NCI-H82 (cell line): ENCODE measurements at regions not wholly inside any gene's neighbourhood (a gene's known extent, or its start where the extent isn't known, plus 50 kb on each side); places are given as distances from the start of the nearest gene placed in this dataset.

Source experiments
- DNase-seq: peaks from one replicate; lab custom pipeline; 2025; lab: John Stamatoyannopoulos, UW

DNA sequence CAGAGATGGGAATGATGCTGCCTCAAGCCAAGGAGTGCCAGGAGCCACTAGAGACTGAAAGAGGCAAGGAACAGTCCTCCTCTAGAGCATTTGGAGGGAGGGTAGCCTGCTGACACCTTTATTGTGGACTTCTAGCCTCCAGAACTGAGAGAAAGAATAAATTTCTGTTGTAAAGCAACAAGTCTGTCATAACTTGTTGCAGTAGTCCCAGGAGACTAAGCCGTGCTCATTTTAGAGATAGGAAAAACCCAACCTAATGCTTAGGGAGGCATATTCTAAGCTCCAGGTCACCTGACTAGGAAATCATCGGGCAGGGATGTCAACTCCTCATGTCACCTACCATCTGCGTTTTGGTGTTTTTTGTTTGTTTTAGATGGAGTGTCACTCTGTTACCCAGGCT, 345.4 kb upstream of the EEF2KMT start:
- no peak for DNase-seq

DNA sequence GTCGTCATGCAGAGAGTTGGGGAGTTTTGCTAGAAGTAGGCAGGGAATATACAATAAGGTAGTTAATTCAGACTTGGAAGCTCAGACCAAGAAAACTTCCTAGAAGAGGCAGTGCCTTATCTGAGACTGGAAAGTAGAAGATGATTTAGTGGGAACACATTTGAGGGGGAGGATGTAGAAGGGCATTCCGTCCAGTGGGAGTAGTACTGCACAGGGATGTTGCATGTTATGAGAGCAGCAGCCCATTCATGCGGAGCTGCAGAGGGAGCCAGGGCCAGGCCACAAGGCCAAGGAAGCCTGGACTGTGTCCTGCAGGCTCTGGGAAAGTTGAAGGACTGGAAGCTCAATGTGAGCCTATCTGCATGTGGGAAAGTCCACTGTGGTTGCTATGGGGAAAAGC, 344.5 kb upstream of the EEF2KMT start:
- no peak for DNase-seq

DNA sequence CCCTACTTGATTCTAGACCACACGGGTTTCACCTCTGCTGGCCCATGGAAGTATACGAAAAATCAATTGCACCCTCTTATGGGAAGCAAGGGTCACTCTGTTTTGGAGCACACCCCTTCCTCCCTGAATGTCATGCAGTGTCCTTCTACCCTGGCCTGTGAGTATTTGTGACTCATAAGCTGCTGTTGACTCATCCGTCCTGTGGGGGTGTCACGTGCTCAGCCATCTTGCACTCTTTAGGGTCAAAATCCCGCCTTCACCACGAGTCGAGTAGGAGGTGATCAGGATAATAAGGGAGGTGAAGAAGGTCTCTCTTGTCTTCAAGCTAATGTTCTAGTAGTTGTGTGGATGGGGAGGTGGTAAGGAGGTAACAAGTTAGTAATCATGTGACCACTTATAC, 341.0 kb upstream of the EEF2KMT start:
- DNase-seq: no peak

DNA sequence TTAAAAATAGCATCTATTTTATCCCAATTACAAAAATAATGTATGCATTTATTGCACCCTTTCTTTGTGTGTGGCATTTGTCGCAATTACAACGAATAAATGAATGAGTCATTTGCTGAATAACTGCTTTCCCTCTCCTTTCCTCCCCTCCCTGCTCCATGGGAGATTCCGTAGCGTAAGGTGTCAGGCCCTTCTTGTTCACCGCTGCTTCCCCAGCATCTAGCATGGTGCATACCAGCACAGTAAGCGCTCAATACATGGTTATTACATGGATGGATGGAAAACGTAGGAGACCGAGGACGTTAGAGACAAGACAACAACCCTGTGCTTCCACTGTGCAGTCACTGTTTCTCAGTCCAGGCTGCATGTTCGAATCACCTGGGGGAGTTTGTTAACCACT, 336.0 kb upstream of the EEF2KMT start:
- DNase-seq: no peak

DNA sequence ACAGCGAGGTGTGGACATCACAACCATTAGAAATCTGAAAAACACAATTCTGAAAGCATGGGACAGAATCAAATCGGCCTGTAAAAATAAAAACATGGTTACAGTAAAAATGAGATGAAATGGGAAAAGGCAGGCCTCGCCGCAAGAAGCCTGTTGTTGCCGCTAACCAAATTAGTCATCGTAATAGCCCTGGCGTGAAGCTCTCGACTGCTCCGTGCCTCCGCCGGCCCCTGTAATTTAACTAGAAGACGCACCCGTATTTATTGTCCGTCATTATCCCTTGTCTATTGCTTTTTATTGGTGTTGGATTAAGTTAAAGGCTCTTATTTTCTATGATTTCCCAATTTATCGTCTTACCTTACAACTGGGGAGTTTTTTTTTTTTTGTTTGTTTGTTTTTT, 334.6 kb upstream of the EEF2KMT start:
- DNase-seq: no peak

DNA sequence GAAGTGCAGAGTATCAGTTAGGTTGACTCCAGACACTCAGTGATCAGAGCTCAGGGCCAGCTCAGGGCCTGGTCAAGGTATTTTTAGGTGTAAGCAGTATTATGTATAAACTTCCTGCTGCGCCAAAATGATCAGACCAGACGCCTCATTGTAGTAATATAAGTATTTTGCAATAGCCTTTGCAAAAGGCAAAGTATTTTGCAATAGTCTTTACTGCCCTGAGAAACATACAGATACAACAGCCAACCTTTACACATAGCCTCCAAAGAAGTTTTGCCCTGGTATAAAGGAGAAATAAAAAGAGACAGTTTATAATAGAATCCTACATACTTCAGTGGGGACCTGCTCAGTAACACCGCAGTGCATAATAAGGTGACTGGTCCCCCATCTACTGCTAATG, 333.0 kb upstream of the EEF2KMT start:
- DNase-seq: no peak

DNA sequence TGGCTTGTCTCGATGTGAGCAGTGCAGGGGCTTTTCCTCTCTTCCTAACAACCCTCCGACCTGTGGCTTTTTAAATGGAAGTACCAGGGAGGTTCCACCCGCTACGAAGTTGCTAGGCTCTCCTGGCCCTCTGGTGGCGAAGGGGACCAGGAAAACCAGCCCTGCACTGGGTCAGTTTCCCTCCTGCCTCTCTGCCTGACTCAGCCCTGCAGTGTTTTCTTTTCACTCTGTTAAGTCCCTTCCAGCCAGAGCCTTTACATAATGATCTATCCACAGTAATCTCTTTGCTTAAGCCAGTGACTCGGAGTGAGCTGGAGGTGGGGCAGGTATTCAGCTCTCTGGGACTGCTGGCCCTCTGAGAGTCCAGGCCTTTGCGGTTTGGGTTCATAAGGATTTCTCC, 331.3 kb upstream of the EEF2KMT start:
- peak; percentile 74 for DNase-seq

DNA sequence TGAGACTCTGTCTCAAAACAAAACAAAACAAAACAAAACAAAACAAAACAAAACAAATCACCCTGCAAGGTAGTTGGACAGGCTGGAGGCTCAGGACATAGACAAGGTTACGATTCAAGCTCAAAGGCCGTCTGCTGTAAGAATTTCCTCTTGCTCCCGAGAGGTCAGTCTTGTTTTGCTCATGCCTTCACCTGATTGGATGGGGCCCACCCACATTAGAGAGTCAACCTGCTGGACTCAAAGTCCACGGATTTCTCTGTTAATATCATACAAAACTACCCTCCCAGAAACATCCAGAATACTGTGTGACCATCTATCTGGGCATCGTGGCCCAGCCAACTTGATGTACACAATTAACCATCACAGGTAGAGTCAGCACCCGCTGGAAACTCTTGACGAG, 330.0 kb upstream of the EEF2KMT start:
- no peak for DNase-seq

DNA sequence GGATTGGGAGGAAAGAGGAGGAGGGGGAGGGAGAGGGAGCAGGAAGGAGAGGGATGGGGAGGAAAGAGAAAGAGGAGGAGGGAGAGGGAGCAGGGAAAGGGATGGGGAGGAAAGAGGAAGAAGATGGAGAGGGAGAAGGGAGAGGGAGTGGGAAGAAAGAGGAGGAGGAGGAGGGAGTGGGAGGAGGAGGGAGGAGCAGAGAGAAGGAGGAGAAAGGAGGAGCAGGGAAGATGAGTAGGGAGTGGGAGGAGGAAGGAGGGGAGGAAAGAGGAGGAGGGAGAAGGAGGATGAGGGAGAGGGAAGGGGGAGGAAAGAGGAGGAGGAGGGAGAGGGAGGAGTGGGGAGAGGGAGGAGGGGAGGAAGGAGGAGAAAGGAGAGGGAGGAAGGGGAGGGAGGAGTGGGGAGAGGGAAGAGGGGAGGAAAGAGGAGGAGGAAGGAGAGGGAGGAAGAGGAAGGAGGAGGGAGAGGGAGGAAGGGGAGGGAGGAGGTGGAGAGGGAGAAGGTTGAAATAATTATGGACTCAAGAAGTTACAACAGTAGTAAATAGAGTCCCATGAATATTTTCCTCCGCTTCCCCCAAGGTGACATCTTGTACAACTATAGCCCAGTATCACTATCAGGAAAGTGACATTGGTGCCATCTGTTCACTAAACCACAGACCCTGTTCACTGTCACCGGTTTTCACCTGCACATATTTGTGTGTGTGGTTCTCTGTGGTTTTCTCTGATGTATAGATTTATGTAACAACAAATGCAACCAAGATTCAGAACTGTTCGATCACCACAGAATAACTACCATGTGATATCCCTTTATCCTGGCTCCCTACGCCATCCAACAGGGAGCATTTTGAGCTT, 325.3 kb upstream of the EEF2KMT start:
- peak; percentile 41 for DNase-seq

DNA sequence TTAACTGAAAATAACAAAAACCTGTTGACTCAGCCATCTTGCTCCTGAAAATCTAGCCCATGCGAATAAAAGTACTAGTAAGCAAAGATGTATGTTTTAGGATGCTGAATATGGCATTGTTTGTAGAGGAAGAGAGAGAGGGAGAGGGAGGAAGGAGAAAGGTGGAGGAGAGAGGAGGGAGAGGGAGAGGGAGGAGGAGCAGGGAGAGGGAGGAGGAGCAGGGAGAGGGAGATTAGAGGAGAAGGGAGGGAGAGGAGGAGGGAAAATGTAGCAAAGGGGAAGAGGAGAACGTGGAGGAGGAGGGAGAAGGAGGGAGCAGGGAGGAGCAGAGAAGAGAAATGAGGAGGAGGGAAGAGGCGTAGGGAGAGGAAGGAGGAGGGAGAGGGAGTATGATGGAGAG, 324.5 kb upstream of the EEF2KMT start:
- no peak for DNase-seq

DNA sequence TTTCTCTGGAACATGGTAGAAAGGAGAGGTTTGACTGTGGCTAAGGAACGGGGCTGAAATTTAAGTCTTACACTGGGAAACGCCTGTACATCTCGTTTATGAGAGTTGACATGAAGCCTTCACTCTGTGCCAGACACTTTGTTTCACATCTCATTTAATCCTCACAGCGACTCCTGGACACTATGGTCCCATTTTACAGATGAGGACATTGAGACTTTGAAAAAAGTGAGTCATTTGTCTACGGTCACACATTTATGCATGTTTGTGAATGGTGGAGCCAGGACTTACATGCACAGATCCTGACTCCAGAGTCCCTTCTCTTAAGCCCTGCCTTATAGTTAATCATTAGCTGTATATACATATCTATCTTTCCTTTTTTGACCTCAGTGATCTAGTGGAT, 318.4 kb upstream of the EEF2KMT start:
- DNase-seq: no peak

DNA sequence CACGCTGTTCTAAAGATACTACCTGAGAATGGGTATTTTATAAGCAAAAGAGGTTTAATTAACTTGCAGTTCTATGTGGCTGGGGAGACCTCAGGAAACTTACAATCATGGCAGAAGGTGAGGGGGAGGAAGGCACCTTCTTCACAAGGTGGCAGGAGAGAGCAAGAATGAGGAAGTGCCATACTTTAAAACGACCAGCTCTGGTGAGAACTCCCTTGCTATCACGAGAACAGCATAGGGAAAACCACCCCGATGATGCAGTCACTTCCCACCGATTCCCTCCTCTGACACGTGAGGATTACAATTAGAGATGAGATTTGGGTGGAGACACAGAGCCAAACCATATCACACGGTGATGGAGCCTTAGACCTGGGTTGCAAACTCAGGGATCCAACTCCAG, 317.5 kb upstream of the EEF2KMT start:
- peak; percentile 14 for DNase-seq

DNA sequence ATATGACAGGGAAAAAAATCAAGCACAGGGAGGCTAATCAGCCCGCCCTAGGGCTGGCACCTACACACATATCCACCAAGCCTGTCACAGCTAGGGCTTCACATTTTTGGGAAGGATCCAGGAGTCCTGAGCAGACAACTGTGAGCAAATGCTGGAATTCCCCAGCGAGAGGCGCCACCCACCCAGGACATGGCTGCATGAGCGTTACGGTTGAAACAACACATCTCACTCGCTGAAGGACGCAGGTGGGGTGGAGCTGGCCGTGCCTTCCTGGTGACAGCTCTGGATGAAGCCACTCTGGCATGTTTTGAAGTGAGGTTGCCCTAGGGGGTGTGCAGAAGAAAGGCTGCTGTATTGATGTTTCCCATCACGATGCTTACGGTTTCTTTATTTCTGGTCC, 315.1 kb upstream of the EEF2KMT start:
- DNase-seq: no peak

DNA sequence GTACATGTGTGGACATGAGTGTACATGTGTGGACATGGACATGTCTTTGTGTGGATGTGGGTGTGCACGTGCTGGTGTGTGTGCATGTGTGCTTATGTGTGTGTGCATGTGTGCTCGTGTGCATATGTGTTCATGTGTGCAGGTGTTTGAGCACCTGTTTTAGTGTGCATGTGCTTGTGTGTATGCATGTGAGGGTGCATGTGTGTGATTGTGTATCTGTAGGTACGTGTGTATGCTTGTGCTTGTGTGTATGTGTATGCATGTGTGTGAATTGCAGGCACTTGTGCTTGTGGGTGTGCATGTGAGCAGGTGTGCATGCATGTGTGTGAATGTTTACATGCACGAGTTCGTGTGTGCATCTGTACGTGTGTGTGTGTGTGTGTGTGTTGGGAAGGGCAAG, 300.6 kb upstream of the EEF2KMT start:
- no peak for DNase-seq

DNA sequence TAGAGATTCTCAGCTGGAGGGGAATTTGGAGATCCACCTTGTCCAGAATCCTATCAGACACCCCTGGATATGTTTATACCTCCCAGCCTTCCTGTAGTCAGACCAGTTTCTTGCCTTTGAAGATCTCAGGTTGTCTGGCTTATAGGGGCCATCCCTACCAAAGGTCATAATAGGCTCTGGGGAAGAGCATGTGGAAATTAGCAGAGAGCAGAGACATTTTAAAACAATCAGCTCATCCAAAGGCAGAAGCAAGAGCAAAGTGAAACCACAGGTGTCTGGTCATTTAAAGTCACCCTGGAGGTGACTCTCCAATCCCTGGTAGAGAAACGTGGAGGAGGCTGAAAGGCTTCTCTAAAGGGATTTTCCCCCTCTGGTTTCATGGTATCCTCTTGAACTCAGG, 299.3 kb upstream of the EEF2KMT start:
- no peak for DNase-seq

DNA sequence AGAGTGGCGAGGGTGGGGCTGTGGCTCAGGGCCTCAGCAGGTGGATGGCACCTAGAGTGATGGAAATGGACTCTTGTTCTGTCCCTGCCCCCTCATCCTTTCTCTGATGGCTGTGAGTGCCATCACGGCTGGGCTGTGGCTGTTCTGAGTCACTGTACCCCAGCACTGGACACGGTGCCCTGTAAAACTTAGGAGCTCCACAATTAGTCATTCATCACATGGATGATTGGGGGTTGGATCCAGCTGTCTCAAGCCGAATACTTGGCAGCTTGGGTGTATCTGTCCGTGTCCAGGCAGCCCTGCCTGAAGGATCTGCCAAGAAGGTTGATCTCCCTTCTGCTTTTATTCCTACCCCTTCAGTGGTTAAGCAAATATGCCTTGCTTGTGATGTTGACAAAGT, 295.5 kb upstream of the EEF2KMT start:
- DNase-seq: no peak

DNA sequence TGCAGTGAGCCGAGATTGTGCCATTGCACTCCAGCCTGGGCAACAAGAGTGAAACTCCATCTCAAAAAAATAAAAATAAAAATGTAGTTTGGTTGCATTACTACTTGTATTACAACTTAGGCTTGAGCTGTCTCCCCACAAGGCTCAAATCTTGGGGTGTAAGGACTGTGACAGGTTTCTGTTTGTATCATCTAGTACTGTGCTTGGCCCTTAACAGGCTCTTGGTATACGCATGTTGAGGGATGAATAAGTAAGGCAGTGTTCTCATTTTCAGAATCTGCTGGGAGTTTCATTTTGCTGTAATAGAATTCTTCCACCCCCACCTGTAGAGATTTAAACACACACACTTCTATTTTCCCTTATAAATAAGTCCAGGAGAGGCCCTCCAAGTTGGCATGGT, 289.4 kb upstream of the EEF2KMT start:
- DNase-seq: no peak

DNA sequence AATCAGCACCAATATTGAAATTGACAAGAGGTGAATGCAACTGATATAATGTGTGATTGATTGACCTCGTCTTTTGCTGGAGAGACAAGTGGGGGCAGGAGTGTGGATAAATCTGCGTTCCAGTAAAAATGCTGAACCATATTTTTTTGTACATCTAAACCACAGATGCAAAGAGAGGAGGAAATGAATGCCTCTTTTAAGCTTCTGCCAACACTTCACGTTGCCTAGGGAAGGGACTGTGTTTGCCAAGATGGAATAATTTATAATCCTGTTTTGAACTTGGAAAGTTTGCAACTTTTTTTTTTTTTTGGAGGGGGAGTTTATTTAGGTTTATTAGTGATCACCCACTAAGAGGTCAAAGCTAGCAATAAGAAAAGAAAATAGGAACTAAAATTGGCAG, 288.2 kb upstream of the EEF2KMT start:
- DNase-seq: no peak

DNA sequence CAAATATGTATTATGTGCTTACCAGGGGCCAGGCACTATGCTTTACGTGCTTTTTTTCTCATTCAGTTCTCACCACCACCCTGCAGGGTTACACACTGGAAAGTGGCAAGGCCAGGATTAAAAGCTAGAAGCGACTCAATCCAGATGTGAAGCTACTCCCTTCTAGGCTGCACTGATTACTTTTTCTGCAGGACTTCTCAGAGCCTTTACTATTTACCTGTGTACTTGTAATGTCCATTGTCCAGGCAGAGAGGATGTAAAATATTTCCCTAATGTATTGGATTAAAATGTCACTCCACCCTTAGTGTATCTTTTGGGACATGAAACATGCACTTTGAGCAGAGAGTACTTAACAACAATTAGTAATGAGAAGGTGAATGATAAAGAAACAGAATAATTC, 287.5 kb upstream of the EEF2KMT start:
- no peak for DNase-seq

DNA sequence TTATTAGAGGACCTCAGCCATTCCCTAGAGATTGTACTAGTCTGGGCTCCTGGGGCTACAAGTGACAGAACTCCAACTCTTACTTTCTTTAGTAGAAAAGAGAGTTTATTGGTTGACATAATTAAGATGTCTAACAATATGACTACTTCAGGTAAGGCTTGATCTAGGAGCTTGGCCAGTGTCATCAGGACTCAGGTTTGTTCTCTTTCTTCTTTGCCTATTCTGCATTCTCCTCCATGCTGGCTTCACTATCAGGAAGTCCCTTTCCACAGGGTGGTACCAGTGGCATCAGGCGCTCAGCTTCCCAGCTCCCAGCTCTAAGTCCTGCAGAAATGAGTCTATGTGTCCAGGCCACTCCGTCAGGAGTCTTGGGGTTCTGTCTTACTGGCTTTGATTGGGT, 286.1 kb upstream of the EEF2KMT start:
- no peak for DNase-seq

DNA sequence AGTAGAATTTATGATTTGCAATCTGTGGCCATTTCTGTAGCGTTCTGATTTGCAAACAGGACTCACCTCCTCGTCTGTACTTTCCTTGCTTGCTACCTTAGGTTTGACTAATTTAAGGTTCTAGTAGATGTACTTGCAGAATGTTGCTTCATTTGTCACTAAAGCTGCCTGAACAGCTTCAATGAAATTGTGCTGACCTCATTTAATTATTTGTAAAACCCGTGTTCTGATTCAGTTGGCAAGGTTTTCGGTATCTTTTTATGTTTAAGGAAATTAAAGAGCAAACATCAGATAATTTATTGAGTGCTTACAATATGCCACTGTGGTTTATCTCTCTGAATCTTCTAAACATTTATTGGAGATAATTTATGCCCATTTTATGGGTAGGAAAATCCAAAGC, 284.9 kb upstream of the EEF2KMT start:
- no peak for DNase-seq

DNA sequence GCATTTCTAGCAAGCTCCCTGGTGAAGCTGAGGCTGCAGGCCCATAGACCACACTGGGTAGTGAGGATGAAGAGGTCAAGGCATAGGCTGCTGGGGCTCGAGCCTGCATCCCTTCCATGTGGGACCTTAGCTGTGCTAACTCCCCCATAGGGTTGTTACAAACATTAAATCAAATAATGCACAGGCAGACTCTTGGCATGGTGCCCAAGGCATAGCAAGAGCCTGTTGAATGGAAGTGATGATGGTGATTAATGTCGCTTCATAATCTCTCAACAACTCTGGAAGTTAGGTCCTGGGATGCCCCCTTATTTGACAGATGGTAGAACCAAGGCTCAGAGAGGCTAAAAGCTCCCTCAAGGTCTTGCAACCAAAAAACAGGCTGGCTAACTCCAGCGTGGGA, 283.9 kb upstream of the EEF2KMT start:
- peak; percentile 93 for DNase-seq

DNA sequence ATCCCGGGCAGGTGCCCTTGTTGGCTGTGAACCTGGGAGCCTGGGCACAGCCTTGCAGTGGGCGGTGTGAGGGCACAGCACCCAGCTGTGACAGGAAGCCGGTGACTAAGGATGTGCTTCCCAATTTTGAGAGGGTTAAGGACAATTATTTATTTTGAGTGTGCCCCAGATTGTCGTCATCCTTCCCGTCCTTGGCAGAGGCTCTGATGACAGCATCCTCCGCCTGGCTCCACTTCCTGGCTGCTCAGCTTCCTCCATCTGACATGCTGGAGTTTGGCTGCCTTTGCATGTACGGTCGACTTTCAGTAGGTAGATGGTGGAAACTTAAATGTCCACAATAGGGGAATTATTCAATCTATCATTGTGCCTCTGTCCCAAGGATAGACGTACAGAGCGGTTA, 282.4 kb upstream of the EEF2KMT start:
- DNase-seq: no peak

DNA sequence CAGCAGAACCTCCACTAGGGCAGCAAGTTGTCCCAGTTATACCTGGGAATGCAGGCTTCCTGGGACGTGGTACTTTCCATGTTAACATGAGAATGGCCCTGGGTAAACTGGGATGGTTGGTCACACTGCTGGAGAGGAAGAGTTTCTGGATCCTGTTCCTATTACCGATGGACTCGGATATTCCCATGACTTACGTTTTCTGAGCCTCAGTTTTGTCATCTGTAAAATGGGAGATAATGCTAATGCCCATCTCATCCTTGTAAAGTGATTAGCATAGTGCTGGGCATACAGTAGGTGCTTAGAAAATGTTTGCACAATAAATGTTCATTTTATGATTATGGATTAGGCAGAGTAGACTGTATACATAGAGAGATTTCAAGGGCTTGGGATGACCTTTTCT, 280.9 kb upstream of the EEF2KMT start:
- no peak for DNase-seq
